Left lung (tissue), 4 donors: ENCODE measurements at regions not wholly inside any gene's neighbourhood (a gene's known extent, or its start where the extent isn't known, plus 50 kb on each side); places are given as distances from the start of the nearest gene placed in this dataset.

Experiments
- ATAC-seq: fragments of 200-7000 bp; cut with Tn5 transposase; one replicate; pipeline ENCODE4 v1.9.1; 2020; ENCODE audit warnings: moderate library complexity
- DNase-seq, 4 donors: peaks; one replicate each; pipeline ENCODE4 v3.0.0-alpha.2; 2013 to 2020
- H3K27ac ChIP-seq, 2 donors: fragments of 200-600 bp; sonication (generic) in 1 of 2; one replicate each; pipeline versions ENCODE4 v1.5.0 to v1.8.0; 2020 to 2021
- H3K27me3 ChIP-seq, 2 donors: fragments of 200-600 bp; sonication (generic) in 1 of 2; one replicate each; pipeline versions ENCODE4 v1.5.0 to v1.8.0; 2020 to 2021
- H3K36me3 ChIP-seq, 2 donors: fragments of 200-600 bp; sonication (generic) in 1 of 2; one replicate each; pipeline versions ENCODE4 v1.5.0 to v1.8.0; 2020 to 2021
- H3K4me1 ChIP-seq, 2 donors: fragments of 200-600 bp; one replicate each; pipeline ENCODE4 v1.8.0; 2021
- H3K4me3 ChIP-seq, 2 donors: fragments of 200-600 bp; sonication (generic) in 1 of 2; one replicate each; pipeline versions ENCODE4 v1.5.0 to v1.8.0; 2020 to 2021; ENCODE audit warnings: mild to moderate bottlenecking in 1 of 2
- H3K9me3 ChIP-seq, 2 donors: fragments of 200-600 bp; sonication (generic) in 1 of 2; one replicate each; pipeline versions ENCODE4 v1.5.0 to v1.8.0; 2020 to 2021
- CTCF ChIP-seq, 2 donors: fragments of 200-600 bp; sonication (generic) in 1 of 2; IDR thresholded peaks; one replicate each; pipeline versions ENCODE4 v1.5.0 to v1.8.0; 2021; ENCODE audit warnings: antibody characterized with exemption in 2 of 2
- intact Hi-C, 2 donors: fragments of 100-400 bp; cut with DNase I; formaldehyde crosslinking; loops; one replicate each; pipeline versions ENCODE4 v1.11.2 to v1.14.2; 2022
- donor health status: DM: no; HTN: yes; CAD: no.
- donor health status: DM: no; HTN: no; CAD: no.

GRCh38 chr7:27299861-27300260 lies 57.3 kb downstream of the EVX1 start:
- no peak overlapping the region for H3K4me3 ChIP-seq
- intact Hi-C loops: no loop called here
- ATAC-seq: no peak
- no peaks in the 10 kb centered on the region for H3K36me3 ChIP-seq
- no peak overlapping the region for H3K27ac ChIP-seq
- no peak for TF ChIP-seq CTCF (IDR thresholded peaks at IDR 0.05)
- no peaks in the 10 kb centered on the region for H3K9me3 ChIP-seq
- H3K27me3 ChIP-seq: no peaks in the 10 kb centered on the region
- no peak for DNase-seq
- no peaks in the 10 kb centered on the region for H3K4me1 ChIP-seq

DNA sequence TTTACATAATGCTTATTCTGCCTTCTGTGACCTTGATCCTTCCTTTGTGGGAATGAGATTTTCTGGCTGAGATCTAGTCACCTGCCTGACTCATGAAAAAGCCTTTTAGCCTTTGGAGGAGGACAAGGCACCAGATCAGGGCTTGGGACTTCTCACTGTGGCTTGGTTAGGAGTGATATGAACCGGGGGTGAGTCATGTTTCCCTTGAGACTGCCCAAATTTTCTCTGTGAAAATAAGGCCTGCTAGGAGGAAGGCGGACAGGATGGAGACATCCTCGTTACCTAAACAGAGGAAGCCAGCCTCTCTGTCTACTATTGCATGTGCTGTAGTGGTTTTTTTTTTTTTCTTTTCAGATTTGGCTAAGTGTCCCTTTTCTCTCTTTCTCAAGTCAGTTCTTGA lies 57.8 kb downstream of the EVX1 start:
- H3K27me3 ChIP-seq: no peaks in the 10 kb centered on the region
- H3K4me1 ChIP-seq: no peaks in the 10 kb centered on the region
- no peaks in the 10 kb centered on the region for H3K36me3 ChIP-seq
- ATAC-seq: no peak
- no peaks in the 10 kb centered on the region for H3K9me3 ChIP-seq
- no peak overlapping the region for H3K4me3 ChIP-seq
- no peak for TF ChIP-seq CTCF (IDR thresholded peaks at IDR 0.05)
- H3K27ac ChIP-seq: no peak overlapping the region
- DNase-seq: no peak
- intact Hi-C loops: no loop called here

DNA sequence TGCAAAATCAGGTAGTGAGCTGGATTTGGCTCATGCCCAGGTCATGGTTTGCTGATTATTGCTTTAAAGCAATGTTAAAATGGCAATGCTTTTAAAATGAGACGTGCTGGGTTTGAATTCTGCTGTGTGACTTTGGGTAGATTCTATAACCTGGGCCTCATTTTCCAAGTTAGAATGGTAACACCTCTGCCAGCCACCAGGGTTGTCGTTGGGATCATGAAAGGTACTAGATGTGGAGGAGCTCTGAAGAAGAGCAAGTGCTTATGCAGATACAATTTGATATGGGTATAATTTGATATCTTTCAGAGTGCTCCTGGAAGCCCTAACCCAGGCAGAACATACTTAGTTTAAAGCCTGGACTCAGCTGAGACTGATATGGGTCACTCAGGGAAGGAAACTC lies 60.0 kb downstream of the EVX1 start:
- H3K4me3 ChIP-seq: no peak overlapping the region
- no peak for ATAC-seq

GRCh38 chr7:27303026-27303425 lies 60.4 kb downstream of the EVX1 start:
- DNase-seq (peak in 1 of 4 donors; percentile 16), ATAC-seq (no peak)
- Histone ChIP-seq H3K4me1 (no peaks in the 10 kb centered on the region), H3K4me3 (no peak overlapping the region), H3K27ac (no peak overlapping the region), H3K9me3 (no peaks in the 10 kb centered on the region), H3K36me3 (no peaks in the 10 kb centered on the region), H3K27me3 (no peaks in the 10 kb centered on the region)
- intact Hi-C loops: no loop called here
- no peak for TF ChIP-seq CTCF (IDR thresholded peaks at IDR 0.05)

More for the DNA sequence above, 60.0 kb downstream of the EVX1 start:
- no peaks in the 10 kb centered on the region for H3K4me1 ChIP-seq
- no peak overlapping the region for H3K27ac ChIP-seq
- no peaks in the 10 kb centered on the region for H3K9me3 ChIP-seq
- intact Hi-C loops: no loop called here
- H3K36me3 ChIP-seq: no peaks in the 10 kb centered on the region
- TF ChIP-seq CTCF (IDR thresholded peaks at IDR 0.05): no peak
- no peak for DNase-seq
- H3K27me3 ChIP-seq: no peaks in the 10 kb centered on the region

DNA sequence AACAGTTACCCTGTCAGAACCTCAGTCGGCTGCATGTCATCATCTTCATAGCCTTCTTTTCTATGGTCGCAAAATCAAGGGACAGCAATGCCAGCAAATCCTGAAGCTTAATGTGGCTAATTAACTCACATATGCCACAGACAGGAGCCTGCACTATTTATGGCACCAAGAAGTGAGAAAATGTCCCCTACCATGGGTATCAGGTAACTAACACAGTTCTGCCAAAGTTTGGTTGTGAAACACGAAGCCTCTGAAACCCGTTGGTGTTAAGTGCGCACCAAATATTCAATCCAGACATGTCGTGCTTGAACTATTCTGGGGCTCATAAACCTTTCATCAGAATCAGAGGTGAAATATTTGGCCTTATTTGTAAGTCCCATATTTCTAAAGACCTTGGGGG lies 63.3 kb downstream of the EVX1 start:
- no peak overlapping the region for H3K4me3 ChIP-seq
- H3K27me3 ChIP-seq: no peaks in the 10 kb centered on the region
- TF ChIP-seq CTCF (IDR thresholded peaks at IDR 0.05): no peak
- H3K4me1 ChIP-seq: no peaks in the 10 kb centered on the region
- DNase-seq (no peak), ATAC-seq (no peak)
- no peaks in the 10 kb centered on the region for H3K36me3 ChIP-seq
- no peaks in the 10 kb centered on the region for H3K9me3 ChIP-seq
- no peak overlapping the region for H3K27ac ChIP-seq
- intact Hi-C loops: no loop called here
